DOHH2 (cell line): ENCODE measurements at regions not wholly inside any gene's neighbourhood (a gene's known extent, or its start where the extent isn't known, plus 50 kb on each side); places are given as distances from the start of the nearest gene placed in this dataset.

Experiments used
- EZH2phosphoT487 ChIP-seq: fragments of 200-600 bp; sonication (generic); IDR thresholded peaks from 2 replicates; pipeline ENCODE4 v1.6.1; 2017; ENCODE audit warnings: borderline replicate concordance, mild to moderate bottlenecking, antibody characterized with exemption, low read length, moderate library complexity, mixed read lengths
- TF ChIP-seq, protein P1 (sequence below): fragments of 200-600 bp; sonication (generic); IDR thresholded peaks from one replicate; pipeline ENCODE4 v1.5.1; 2014; ENCODE audit warnings: antibody characterized with exemption, mild to moderate bottlenecking, low read depth, low read length; ENCODE audit not compliant: poor library complexity, severe bottlenecking

DNA sequence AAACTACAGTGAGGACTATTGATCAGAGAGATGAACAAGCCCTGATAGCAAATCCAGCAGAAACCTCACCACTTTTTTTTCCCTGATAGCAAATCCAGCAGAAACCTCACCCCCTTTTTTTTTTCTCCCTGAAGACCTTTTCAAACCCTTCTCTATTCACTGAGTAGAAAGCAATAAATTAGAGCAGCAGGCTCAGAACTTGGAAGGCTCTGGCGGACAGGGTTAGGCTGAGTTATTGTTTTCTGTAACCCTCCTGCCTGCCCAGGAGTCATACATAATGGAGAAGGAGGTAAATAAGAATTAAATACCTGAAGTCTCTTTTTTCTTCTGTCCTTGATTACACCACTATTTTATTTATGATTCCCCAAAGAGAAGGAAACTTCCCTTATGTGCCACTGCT is 136.3 kb upstream of the SNX2 start:
- TF ChIP-seq, protein P1, sequence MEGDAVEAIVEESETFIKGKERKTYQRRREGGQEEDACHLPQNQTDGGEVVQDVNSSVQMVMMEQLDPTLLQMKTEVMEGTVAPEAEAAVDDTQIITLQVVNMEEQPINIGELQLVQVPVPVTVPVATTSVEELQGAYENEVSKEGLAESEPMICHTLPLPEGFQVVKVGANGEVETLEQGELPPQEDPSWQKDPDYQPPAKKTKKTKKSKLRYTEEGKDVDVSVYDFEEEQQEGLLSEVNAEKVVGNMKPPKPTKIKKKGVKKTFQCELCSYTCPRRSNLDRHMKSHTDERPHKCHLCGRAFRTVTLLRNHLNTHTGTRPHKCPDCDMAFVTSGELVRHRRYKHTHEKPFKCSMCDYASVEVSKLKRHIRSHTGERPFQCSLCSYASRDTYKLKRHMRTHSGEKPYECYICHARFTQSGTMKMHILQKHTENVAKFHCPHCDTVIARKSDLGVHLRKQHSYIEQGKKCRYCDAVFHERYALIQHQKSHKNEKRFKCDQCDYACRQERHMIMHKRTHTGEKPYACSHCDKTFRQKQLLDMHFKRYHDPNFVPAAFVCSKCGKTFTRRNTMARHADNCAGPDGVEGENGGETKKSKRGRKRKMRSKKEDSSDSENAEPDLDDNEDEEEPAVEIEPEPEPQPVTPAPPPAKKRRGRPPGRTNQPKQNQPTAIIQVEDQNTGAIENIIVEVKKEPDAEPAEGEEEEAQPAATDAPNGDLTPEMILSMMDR: no peak
- TF ChIP-seq EZH2phosphoT487: no peak
